ENCODE measurements at regions not wholly inside any gene's neighbourhood (a gene's known extent, or its start where the extent isn't known, plus 50 kb on each side); places are given as distances from the start of the nearest gene placed in this dataset.
"Not testable (repeated sequence)": the region's sequence is repeated elsewhere in the genome, so short reads cannot be mapped to it uniquely, and the experiment has no call there.

DNA sequence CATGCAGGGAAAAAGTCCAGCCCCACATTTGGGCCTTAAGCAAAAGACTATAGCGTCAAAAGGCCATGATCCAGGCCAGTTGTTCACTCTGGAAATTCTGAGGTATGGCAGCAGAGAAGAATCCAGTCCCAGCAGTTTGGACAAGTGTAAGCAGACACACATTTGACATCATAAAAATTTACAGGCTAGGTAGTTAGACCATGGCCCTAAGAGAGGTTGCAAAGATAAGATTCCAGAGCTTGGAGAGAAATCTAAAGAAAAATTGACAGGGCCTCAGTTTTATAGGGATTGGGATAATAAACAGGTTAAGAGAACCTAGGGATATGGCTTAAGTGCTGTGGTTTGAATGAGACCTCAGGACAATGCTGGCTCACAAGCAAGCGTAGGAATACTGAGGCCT is 884.4 kb upstream of the SORCS1 start:
- DNase-seq = no peak

- DNase-seq = peak in 1 of 3 experiments; percentile 2
These were observed 875.5 kb upstream of the SORCS1 start for GRCh38 chr10:108039821-108040584.

- DNase-seq = no peak
These were observed 872.6 kb upstream of the SORCS1 start for GRCh38 chr10:108037061-108037460.

- DNase-seq = no peak
These were observed 871.8 kb upstream of the SORCS1 start for GRCh38 chr10:108036265-108036664.

DNA sequence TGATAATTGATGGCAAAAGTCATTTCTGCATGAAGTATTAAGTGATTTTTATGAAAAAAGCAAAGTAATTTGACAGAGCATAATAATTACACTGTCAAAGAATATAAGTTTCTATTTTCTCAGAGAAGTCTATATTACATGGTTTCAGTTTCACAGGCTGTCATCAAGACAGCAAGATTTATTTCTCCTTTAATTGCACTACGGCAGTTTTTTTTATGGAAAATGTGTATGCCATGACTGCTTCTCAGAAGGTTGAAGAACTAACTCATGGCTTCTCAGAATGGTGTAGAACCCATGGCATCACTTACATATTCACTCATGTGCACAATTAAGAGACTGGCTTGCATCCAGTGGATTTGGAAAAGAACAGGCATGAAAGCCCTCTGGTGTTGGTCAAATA is 870.3 kb upstream of the SORCS1 start:
- no peak for DNase-seq

DNA sequence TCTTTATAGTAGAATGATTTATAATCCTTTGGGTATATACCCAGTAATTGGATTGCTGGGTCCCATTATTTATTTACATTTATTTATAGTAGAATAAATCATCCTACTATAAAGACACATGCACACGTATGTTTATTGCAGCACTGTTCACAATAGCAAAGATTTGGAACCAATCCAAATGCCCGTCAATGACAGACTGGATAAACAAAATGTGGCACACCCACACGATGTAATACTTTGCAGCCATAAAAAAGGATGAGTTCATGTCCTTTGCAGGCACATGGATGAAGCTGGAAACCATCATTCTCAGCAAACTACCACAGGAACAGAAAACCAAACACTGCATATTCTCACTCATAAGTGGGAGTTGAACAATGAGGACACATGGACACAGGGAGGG is 869.0 kb upstream of the SORCS1 start:
- DNase-seq = not testable (repeated sequence)

DNA sequence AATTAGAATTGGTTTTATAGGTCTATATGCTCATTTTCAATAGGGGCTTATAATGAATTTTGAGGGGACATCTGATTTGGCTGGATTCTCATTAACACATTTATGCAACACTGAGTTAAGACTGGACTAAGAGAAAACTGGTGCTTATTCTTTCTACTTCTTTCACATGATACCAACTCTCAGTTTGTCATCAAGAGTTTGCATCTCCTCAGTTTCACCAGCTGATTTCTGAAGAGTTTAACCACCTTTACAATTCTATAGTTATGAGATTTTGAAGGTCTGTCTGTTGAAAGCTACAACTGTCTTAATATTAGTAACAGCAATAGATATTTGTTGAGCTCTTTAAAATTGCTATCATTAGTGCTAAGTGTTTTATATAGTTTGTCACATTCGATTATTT is 867.0 kb upstream of the SORCS1 start:
- no peak for DNase-seq

DNA sequence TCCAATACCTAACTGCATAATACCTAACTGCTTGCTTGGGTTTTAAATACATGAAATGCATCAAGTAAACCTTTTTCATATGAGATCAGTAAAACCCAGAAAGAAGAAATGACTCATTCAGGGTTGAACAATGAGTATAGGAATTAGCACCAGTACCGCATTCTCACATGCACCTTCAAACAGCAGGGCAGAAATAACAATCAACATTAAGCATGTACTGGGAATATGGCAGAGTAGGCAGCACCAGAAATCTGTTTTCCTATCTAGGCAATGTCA is 850.3 kb upstream of the SORCS1 start:
- no peak for DNase-seq

- DNase-seq = no peak
These were observed 849.8 kb upstream of the SORCS1 start for GRCh38 chr10:108014145-108014901.

DNA sequence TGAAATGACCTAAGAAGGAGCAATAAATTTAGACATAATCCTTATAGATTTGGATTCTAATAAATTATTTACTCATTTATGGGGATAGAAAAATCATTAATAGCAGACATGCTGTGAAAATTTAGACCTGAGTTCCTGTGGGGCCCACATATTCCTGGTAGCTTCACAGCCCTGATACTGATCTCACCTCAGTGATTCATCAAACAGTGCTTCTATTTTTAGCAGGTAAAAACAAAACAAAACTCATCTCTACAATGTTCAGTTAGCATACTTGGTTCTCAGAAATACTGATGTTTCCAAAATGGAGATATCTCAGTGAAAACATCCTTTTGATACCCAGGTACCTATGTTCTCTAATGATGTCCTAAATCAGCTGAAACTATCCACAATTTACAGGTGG is 841.1 kb upstream of the SORCS1 start:
- no peak for DNase-seq

GRCh38 chr10:108003576-108003975 is 839.1 kb upstream of the SORCS1 start:
- DNase-seq = no peak

- DNase-seq = no peak
These were observed 838.6 kb upstream of the SORCS1 start for GRCh38 chr10:108003061-108003460.

DNA sequence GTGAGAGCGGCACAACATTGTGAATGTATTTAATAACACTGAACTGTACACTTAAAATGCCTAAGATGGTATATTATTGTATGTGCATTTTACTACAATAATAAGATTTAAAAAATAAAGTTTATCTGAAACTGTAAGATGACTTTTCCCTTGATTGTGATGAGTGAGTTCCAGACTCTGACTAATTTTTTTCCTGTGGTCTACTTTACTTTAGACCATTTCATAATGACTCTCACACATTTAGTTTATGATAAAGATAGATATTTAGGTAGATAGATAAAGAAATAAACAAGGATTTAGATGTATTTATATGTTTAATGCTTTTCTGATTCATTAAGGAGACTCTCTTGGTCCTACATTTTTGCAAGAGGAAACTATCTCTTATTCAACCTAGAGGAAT is 835.9 kb upstream of the SORCS1 start:
- DNase-seq = no peak

DNA sequence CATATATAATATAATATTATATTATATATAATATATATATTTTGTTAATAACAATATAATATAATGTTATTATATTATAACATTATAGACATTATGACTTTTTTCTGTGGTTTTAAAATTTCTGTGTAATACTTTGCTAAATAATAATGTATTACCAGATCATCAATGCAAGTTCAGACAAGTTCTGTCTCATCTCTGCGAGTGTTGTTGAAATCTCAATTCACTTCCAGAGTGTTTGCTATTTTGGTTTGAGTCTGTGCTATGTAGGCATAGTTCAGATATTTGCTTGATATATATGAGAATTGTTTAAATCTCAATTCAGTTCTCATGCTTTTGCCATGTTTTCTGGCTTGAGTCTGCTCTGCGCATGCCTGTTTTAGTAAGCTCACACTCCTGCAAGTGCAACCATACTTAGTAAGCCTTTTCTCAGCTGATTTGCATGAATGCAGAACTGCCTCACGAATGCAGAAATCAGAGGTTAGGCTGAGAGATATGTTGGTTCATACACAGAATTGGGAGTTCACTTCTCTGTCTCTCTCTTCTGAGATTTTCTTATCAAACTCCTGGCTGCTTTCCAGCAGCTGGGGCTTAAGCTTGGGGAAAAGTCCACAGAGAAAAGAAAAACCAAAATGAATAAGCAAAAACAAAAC is 830.2 kb upstream of the SORCS1 start:
- DNase-seq = no peak

GRCh38 chr10:107986571-107986970 is 822.1 kb upstream of the SORCS1 start:
- DNase-seq = no peak

DNA sequence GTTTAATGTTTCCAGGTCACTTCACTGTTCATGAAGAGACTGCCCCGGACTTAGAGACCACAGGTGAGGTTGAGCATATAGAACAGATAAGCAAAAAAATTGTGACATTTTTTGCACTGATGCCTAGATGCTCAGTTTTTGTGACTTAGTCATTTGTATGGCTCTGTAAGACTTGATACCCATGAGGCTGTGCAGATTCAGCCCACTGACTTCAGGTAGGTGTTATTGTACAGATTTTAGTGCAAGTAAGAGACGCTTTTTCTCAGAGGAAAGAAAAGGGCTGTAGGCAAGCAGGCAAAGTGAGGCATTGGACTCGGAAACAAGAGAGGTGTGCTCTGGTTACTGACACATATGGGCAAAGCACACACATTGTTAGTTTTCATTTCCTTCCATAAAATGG is 820.1 kb upstream of the SORCS1 start:
- no peak for DNase-seq

GRCh38 chr10:107984149-107984548 is 819.6 kb upstream of the SORCS1 start:
- DNase-seq = no peak

DNA sequence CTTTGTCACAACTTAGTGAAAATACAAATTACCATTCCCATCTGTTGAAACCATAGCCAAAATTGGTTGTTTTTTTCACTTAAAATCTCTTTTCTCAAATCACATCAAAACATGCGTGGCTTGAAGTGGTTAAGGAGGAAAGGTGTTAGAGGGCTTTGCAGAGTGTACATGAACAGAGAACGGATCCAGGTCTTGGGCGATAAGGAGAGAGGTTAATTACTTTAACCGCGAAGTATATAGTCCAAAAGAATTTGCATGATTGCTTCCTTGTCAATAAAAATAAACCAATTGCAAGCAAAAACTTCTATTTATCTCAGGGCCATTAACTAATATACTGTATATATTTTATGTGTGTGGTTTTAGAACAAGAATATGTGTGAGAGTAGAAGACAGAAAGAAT is 813.9 kb upstream of the SORCS1 start:
- DNase-seq = no peak

DNA sequence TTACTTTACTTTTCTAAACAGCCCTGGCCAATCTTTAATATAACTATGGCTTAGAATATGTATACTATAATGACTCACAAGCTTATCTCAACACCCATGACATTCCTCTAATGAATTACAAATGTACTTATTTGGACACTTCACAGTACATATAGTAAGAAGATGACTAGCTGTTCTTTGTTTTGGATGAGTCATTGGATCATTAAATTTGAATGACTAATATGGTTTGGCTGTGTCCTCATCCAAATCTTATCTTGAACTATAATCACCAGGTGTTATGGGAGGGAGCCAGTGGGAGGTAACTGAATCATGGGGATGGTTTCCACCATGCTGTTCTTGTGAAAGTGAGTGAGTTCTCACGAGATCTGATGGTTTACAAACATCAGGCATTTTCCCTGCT is 807.5 kb upstream of the SORCS1 start:
- no peak for DNase-seq

- no peak for DNase-seq
These were observed 806.9 kb upstream of the SORCS1 start for GRCh38 chr10:107971411-107971810.

DNA sequence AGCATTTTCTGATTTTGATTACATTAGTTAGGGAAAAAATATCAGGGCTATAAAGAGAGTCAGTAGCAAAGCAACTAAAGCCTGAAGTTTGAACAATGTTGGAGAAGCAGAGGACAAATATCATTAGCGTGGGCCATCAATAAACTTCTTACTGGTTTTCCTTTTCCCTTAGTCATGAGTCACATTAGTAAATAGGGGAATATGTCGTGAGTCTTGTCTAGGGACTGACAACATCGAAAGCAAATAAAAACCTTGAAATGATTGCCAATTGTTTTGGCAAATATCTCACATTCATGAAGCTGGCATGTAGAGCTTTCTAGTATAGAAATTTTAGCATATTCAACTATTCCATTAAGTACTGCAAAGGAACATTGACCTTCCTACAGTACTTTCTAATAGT is 806.0 kb upstream of the SORCS1 start:
- DNase-seq = no peak

GRCh38 chr10:107969936-107970335 is 805.4 kb upstream of the SORCS1 start:
- DNase-seq = no peak

GRCh38 chr10:107966826-107967225 is 802.3 kb upstream of the SORCS1 start:
- no peak for DNase-seq

Measured in NCI-H1417 (cell line).